ENCODE measurements at regions not wholly inside any gene's neighbourhood (a gene's known extent, or its start where the extent isn't known, plus 50 kb on each side); places are given as distances from the start of the nearest gene placed in this dataset.

DNA sequence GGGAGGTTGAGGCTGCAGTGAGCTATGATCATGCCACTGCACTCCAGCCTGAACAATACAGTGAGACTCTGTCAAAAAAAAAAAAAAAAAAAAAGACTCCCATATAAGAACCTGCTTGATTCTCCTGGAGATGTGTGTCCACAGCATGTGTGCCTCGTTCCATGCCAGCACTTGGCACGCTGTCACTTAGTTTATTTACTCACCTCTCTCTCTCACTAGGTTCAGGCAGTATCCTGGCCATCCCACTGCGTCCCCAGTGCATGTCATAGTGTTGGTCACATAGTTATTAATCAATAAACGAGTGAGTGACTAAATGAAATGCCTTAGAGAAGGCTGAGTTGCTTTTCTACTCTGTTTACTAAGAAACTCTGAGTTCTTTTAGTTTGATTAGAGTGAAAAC lies 79.1 kb upstream of the GPR12 start:
- no peak for DNase-seq
- H3K36me3 ChIP-seq (ENCODE audit: low read depth, missing control alignments), result no peaks in the 10 kb centered on the region
- intact Hi-C loops (cut with DNase I; ENCODE audit: low total_unique reads), result no loop called here
- no peaks in the 10 kb centered on the region for H3K9me3 ChIP-seq
- H3K27ac ChIP-seq, result no peak overlapping the region
- H3K4me3 ChIP-seq, result no peak overlapping the region
- no peak for TF ChIP-seq POLR2A (IDR thresholded peaks at IDR 0.05)
- TF ChIP-seq CTCF (IDR thresholded peaks at IDR 0.05), result no peak
- H3K4me1 ChIP-seq, result no peaks in the 10 kb centered on the region
- no peaks in the 10 kb centered on the region for H3K27me3 ChIP-seq
- 74 to 76% methylated on average over 4 of the region's 4 CpGs for WGBS, 2 donors

DNA sequence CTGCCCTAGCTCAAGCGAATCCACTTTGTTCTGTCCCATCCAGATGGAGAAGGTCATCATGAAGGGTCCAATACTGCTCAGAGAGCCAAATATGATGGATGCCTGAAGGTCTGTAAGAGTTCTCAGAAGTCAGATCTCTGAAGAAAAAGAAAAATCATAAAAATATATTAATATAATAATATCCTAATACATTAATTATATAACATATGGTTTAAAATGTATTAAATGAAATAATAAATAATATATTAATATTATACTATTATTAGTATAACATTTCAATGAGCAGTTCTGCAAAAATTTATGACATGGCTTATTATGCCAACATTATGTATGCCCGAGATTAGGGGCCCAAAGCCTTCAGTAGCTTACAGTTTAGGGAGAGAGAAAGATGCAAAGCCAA lies 78.2 kb upstream of the GPR12 start:
- TF ChIP-seq POLR2A (IDR thresholded peaks at IDR 0.05) (no peak), CTCF (IDR thresholded peaks at IDR 0.05) (no peak)
- Histone ChIP-seq H3K4me3 (no peak overlapping the region), H3K27me3 (no peaks in the 10 kb centered on the region), H3K9me3 (no peaks in the 10 kb centered on the region), H3K27ac (no peak overlapping the region), H3K36me3 (ENCODE audit: low read depth, missing control alignments) (no peaks in the 10 kb centered on the region), H3K4me1 (no peaks in the 10 kb centered on the region)
- DNase-seq, result no peak
- intact Hi-C loops (cut with DNase I; ENCODE audit: low total_unique reads), result no loop called here
- WGBS, 2 donors, result 69 to 78% methylated on average over 2 of the region's 2 CpGs

DNA sequence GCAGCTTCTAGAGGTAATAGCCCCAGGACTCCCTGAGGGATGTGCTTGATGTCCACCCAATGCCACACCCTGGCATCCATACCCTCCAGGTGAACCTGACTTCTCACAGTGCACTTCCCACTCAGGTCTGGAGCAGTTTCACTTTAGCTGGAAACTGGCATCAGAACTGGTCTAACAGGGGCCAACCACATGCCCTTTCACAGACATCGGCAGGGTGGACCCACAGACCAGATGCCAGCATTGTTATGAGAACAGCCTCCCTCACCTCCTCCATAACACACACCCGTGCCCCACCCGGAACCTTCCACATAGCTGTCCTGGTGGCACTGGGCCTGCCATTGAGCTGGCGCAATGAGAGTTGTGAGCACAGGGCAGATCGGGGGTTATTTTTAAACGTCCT lies 77.4 kb upstream of the GPR12 start:
- Histone ChIP-seq H3K27ac (no peak overlapping the region), H3K9me3 (no peaks in the 10 kb centered on the region), H3K36me3 (ENCODE audit: low read depth, missing control alignments) (no peaks in the 10 kb centered on the region), H3K4me1 (no peaks in the 10 kb centered on the region), H3K27me3 (no peaks in the 10 kb centered on the region), H3K4me3 (no peak overlapping the region)
- no peak for DNase-seq
- WGBS, 2 donors, result 78 to 88% methylated on average over 6 of the region's 6 CpGs
- no peak for TF ChIP-seq CTCF (IDR thresholded peaks at IDR 0.05)
- no peak for TF ChIP-seq POLR2A (IDR thresholded peaks at IDR 0.05)
- intact Hi-C loops (cut with DNase I; ENCODE audit: low total_unique reads), result no loop called here

DNA sequence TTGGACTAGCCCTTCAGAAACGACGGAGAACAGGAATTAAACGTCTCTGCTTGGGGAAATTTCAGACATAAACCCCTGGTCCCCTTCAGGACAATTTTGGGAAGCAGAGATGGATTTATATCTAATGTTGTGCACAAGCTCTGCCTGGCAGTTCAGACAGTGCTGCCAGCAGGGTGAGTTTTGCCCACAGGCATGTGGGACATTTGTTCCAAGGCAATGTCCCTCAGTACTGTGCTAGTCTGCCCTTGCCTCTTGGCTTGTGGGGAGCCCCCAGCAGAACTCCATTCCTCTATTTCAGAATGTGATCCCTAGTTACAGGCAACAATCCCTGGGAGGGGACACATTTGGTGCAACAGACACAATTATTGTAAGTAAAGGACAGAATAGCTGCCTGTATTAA lies 76.5 kb upstream of the GPR12 start:
- intact Hi-C loops (cut with DNase I; ENCODE audit: low total_unique reads), result no loop called here
- Histone ChIP-seq H3K4me3 (no peak overlapping the region), H3K4me1 (no peaks in the 10 kb centered on the region), H3K27ac (no peak overlapping the region), H3K27me3 (no peaks in the 10 kb centered on the region), H3K36me3 (ENCODE audit: low read depth, missing control alignments) (no peaks in the 10 kb centered on the region), H3K9me3 (no peaks in the 10 kb centered on the region)
- no peak for TF ChIP-seq CTCF (IDR thresholded peaks at IDR 0.05)
- TF ChIP-seq POLR2A (IDR thresholded peaks at IDR 0.05), result no peak
- DNase-seq, result no peak
- 73 to 80% methylated on average over 3 of the region's 3 CpGs for WGBS, 2 donors

DNA sequence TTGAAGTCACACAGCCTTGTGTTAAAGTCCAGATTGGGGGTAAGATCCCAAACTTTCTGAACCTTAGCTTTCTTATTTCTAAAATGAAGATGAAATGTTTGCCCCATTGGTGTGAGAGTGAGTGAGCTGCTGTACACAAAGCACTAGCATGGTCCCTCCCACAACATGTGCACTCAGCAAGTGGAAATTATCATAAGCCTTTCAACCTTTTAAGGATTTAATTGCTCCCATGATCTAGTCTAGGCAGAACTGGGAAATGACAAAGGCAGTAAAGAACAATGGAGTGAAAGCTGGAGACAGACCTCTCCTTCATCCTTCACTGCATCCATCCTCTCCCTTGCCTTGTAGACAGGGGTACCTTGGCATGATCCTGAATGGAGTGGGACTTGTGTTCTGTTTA lies 76.0 kb upstream of the GPR12 start:
- Histone ChIP-seq H3K9me3 (no peaks in the 10 kb centered on the region), H3K27me3 (no peaks in the 10 kb centered on the region), H3K4me1 (no peaks in the 10 kb centered on the region), H3K4me3 (no peak overlapping the region), H3K27ac (no peak overlapping the region), H3K36me3 (ENCODE audit: low read depth, missing control alignments) (no peaks in the 10 kb centered on the region)
- no peak for DNase-seq
- intact Hi-C loops (cut with DNase I; ENCODE audit: low total_unique reads), result no loop called here
- TF ChIP-seq CTCF (IDR thresholded peaks at IDR 0.05), result no peak
- TF ChIP-seq POLR2A (IDR thresholded peaks at IDR 0.05), result no peak
